B cell (primary cell): ENCODE measurements at regions not wholly inside any gene's neighbourhood (a gene's known extent, or its start where the extent isn't known, plus 50 kb on each side); places are given as distances from the start of the nearest gene placed in this dataset.

Source experiments
- ATAC-seq: fragments of 200-7000 bp; cut with Tn5 transposase; one replicate; pipeline ENCODE4 v1.10.0; 2021; ENCODE audit warnings: low read depth, mild to moderate bottlenecking, moderate number of reproducible peaks, moderate library complexity
- CTCF ChIA-PET: fragments of 350-600 bp; sonication (Branson Sonifier 250); formaldehyde crosslinking; loops from one replicate; lab custom pipeline; 2021; ENCODE audit warnings: antibody characterized with exemption, inconsistent platforms; lab: Charles Lee
- POLR2A ChIA-PET: fragments of 350-600 bp; sonication (Branson Sonifier 250); formaldehyde crosslinking; loops from one replicate; lab custom pipeline; 2021; ENCODE audit warnings: antibody characterized with exemption; lab: Charles Lee
- DNase-seq: peaks from one replicate; pipeline ENCODE4 v3.0.0; 2013
- H2AFZ ChIP-seq: 2 replicates; pipeline ENCODE4 v1.6.1; 2012; ENCODE audit warnings: mild to moderate bottlenecking, low read depth, low read length; ENCODE audit not compliant: insufficient read depth, poor library complexity, severe bottlenecking
- H3K27ac ChIP-seq, 2 donors: 1 replicate in 1 of 2; 2 replicates in 1 of 2; pipeline ENCODE4 v1.5.1; 2012 to 2013; ENCODE audit warnings: low read length in 2 of 2, mild to moderate bottlenecking in 2 of 2, moderate library complexity in 1 of 2
- H3K27me3 ChIP-seq, 4 experiments: fragments of 200-600 bp in 1 of 4; sonication (generic) in 1 of 4; replicated peaks in 1 of 4; 1 replicate in 2 of 4; 2 replicates in 2 of 4; pipeline versions ENCODE4 v1.6.1 to v1.7.0; 2013 to 2016; ENCODE audit warnings: low read length in 3 of 4, mild to moderate bottlenecking in 2 of 4, mixed read lengths in 1 of 4, moderate library complexity in 1 of 4; ENCODE audit not compliant: insufficient read depth in 4 of 4, control insufficient read depth in 3 of 4; ENCODE audit errors: control extremely low read depth in 1 of 4
- H3K36me3 ChIP-seq, 2 experiments: replicated peaks in 1 of 2; 1 replicate in 1 of 2; 2 replicates in 1 of 2; pipeline versions ENCODE4 v1.6.1 to v1.7.1; 2013; ENCODE audit warnings: low read length in 1 of 2; ENCODE audit not compliant: insufficient read depth in 2 of 2, control insufficient read depth in 1 of 2; ENCODE audit errors: control extremely low read depth in 1 of 2, extremely low read depth in 1 of 2
- H3K4me1 ChIP-seq, 2 donors: fragments of 200-600 bp in 1 of 2; sonication (generic) in 1 of 2; 1 replicate in 1 of 2; 2 replicates in 1 of 2; pipeline versions ENCODE4 v1.5.1 to v1.6.1; 2013 to 2017; ENCODE audit warnings: low read length in 2 of 2; ENCODE audit not compliant: control insufficient read depth in 2 of 2, insufficient read depth in 2 of 2
- H3K4me2 ChIP-seq: replicated peaks from 2 replicates; pipeline ENCODE3; 2012; ENCODE audit warnings: mild to moderate bottlenecking, low read depth, low read length; ENCODE audit not compliant: poor library complexity, severe bottlenecking
- H3K4me3 ChIP-seq, 5 experiments: fragments of 200-600 bp in 1 of 5; sonication (generic) in 1 of 5; 1 replicate in 3 of 5; 2 replicates in 2 of 5; pipeline versions ENCODE4 v1.5.1 to v1.7.0; 2011 to 2016; ENCODE audit warnings: low read length in 4 of 5, mild to moderate bottlenecking in 4 of 5, low read depth in 2 of 5, control low read depth in 1 of 5, moderate library complexity in 1 of 5; ENCODE audit not compliant: insufficient read depth in 1 of 5; ENCODE audit errors: control extremely low read depth in 1 of 5, extremely low read depth in 1 of 5
- H3K79me2 ChIP-seq: fragments of 200-600 bp; sonication (generic); one replicate; pipeline ENCODE4 v1.6.0; 2016; ENCODE audit warnings: low read length; ENCODE audit not compliant: control insufficient read depth, insufficient read depth
- H3K9ac ChIP-seq: fragments of 200-600 bp; sonication (generic); 2 replicates; pipeline ENCODE4 v1.6.1; 2017; ENCODE audit warnings: mild to moderate bottlenecking, low read length, moderate library complexity
- H3K9me3 ChIP-seq, 3 donors: one replicate each; pipeline versions ENCODE4 v1.6.1 to v1.7.1; 2013; ENCODE audit warnings: low read length in 2 of 3; ENCODE audit not compliant: control insufficient read depth in 2 of 3, insufficient read depth in 1 of 3; ENCODE audit errors: control extremely low read depth in 1 of 3
- H4K20me1 ChIP-seq: 2 replicates; pipeline ENCODE4 v1.6.0; 2012; ENCODE audit warnings: mild to moderate bottlenecking, low read length; ENCODE audit not compliant: insufficient read depth, control insufficient read depth, poor library complexity, severe bottlenecking
- H3K27ac Mint-ChIP-seq: one replicate; pipeline ENCODE4 v1.8.0; 2021; ENCODE audit warnings: mixed read lengths
- H3K27me3 Mint-ChIP-seq: one replicate; pipeline ENCODE4 v1.8.0; 2021; ENCODE audit warnings: mixed read lengths
- H3K4me1 Mint-ChIP-seq: one replicate; pipeline ENCODE4 v1.8.0; 2021; ENCODE audit warnings: mixed read lengths
- H3K4me3 Mint-ChIP-seq: one replicate; pipeline ENCODE4 v1.8.0; 2021; ENCODE audit warnings: mixed read lengths
- H3K9me3 Mint-ChIP-seq: one replicate; pipeline ENCODE4 v1.8.0; 2022; ENCODE audit warnings: mixed read lengths; ENCODE audit not compliant: insufficient read depth
- CTCF ChIP-seq: fragments of 200-600 bp; IDR thresholded peaks from one replicate; pipeline ENCODE4 v1.8.0; 2022; ENCODE audit warnings: antibody characterized with exemption, mild to moderate bottlenecking
- EZH2 ChIP-seq: IDR thresholded peaks from 2 replicates; pipeline ENCODE4 v1.6.1; 2012; ENCODE audit warnings: borderline replicate concordance, low read depth, mild to moderate bottlenecking, moderate library complexity, low read length; ENCODE audit not compliant: insufficient read depth, poor library complexity, severe bottlenecking
- WGBS: methylation state at CpG from one replicate; pipeline ENCODE4 v1.1.5; 2013; ENCODE audit warnings: missing lambda C conversion rate; ENCODE audit not compliant: insufficient coverage; 5-methylcytosine and 5-hydroxymethylcytosine counted together
- intact Hi-C: fragments of 100-400 bp; cut with micrococcal nuclease; formaldehyde crosslinking; loops from one replicate; pipeline ENCODE4 v1.10.0; 2022

- no peak for TF ChIP-seq CTCF
- no peak for TF ChIP-seq EZH2
- CTCF ChIA-PET = no interaction called here
- POLR2A ChIA-PET = no interaction called here
- Histone ChIP-seq H4K20me1 (no peaks in the 10 kb centered on the region), H3K36me3 (no peaks in the 10 kb centered on the region), H3K27me3 (peaks cover 0 to 14% (median 1%) of the 10 kb centered on the region in 4 experiments), H3K79me2 (no peaks in the 10 kb centered on the region), H3K4me3 (no peak overlapping the region), H3K9me3 (peaks cover 0 to 15% (median 0%) of the 10 kb centered on the region in 3 donors), H2AFZ (no peak overlapping the region), H3K9ac (no peak overlapping the region), H3K27ac (no peak overlapping the region), H3K4me2 (no peak overlapping the region), H3K4me1 (peaks cover 45 to 46% of the 10 kb centered on the region in 2 donors)
- no peak overlapping the region for H3K27ac Mint-ChIP-seq
- H3K4me1 Mint-ChIP-seq = peaks cover 47% of the 10 kb centered on the region
- DNase-seq (no peak), ATAC-seq (no peak)
- intact Hi-C loops = no loop called here
- WGBS = 100% methylated on average over 2 of the region's 4 CpGs
- peaks cover 13% of the 10 kb centered on the region for H3K27me3 Mint-ChIP-seq
- no peaks in the 10 kb centered on the region for H3K9me3 Mint-ChIP-seq
- H3K4me3 Mint-ChIP-seq = no peak overlapping the region
These were observed 472.3 kb upstream of the PROK2 start for GRCh38 chr3:72257203-72257602.

GRCh38 chr3:72256716-72257115 lies 471.8 kb upstream of the PROK2 start:
- ATAC-seq (no peak), DNase-seq (no peak)
- Histone ChIP-seq H3K4me1 (peaks cover 45 to 46% of the 10 kb centered on the region in 2 donors), H3K27me3 (peaks cover 0 to 10% (median 1%) of the 10 kb centered on the region in 4 experiments), H3K9me3 (peaks cover 0 to 15% (median 0%) of the 10 kb centered on the region in 3 donors), H2AFZ (no peak overlapping the region), H3K4me3 (no peak overlapping the region), H4K20me1 (no peaks in the 10 kb centered on the region), H3K36me3 (no peaks in the 10 kb centered on the region), H3K4me2 (peak overlapping the region; percentile 57), H3K27ac (no peak overlapping the region), H3K79me2 (no peaks in the 10 kb centered on the region), H3K9ac (no peak overlapping the region)
- Mint-ChIP-seq H3K27me3 (peaks cover 13% of the 10 kb centered on the region), H3K4me1 (peaks cover 47% of the 10 kb centered on the region), H3K27ac (no peak overlapping the region), H3K9me3 (no peaks in the 10 kb centered on the region), H3K4me3 (no peak overlapping the region)
- 96% methylated on average over 5 of the region's 6 CpGs for WGBS
- no peak for TF ChIP-seq CTCF
- TF ChIP-seq EZH2 = no peak
- intact Hi-C loops = no loop called here
- ChIA-PET CTCF (no interaction called here), POLR2A (no interaction called here)
